ENCODE measurements at regions not wholly inside any gene's neighbourhood (a gene's known extent, or its start where the extent isn't known, plus 50 kb on each side); places are given as distances from the start of the nearest gene placed in this dataset.
"Not testable (repeated sequence)": the region's sequence is repeated elsewhere in the genome, so short reads cannot be mapped to it uniquely, and the experiment has no call there.

DNA sequence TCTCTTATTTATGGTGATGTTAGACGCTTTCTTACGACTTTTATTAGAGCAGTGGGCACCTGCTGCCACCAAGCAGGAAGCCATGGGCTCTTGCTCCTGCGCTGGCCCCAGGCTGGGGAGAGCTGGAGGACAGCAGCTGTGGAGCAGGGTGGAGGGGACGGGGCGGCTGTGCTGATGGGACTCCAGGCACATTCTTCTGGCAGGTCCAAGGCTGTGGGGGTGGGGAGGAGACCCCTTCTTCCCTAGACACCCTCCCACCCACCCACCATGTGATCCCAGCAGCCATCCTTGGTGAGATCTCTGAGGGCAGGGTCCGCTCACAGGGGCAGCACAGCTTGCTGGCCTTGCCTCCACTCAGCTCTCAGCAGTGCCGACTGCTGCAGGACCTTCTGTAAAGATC is 192.6 kb upstream of the IRX4 start:
- DNase-seq: no peak

GRCh38 chr5:2071562-2071961 is 188.8 kb upstream of the IRX4 start:
- DNase-seq: no peak

DNA sequence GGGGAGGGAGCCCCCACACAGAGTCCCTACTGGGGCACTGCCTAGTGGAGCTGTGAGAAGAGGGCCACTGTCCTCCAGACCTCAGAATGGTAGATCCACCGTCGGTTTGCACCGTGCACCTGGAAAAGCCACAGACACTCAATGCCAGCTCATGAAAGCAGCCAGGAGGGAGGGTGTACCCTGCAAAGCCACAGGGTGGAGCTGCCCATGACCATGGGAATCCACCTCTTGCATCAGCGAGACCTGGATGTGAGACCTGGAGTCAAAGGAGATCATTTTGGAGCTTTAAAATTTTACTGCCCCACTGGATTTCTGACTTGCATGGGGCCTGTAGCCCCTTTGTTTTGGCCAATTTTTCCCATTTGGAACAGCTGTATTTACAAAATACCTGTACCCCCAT is 188.1 kb upstream of the IRX4 start:
- DNase-seq: not testable (repeated sequence)

- no peak for DNase-seq
Measured at GRCh38 chr5:2068531-2068930, 185.8 kb upstream of the IRX4 start.

- no peak for DNase-seq
Measured at GRCh38 chr5:2066373-2066772, 183.6 kb upstream of the IRX4 start.

DNA sequence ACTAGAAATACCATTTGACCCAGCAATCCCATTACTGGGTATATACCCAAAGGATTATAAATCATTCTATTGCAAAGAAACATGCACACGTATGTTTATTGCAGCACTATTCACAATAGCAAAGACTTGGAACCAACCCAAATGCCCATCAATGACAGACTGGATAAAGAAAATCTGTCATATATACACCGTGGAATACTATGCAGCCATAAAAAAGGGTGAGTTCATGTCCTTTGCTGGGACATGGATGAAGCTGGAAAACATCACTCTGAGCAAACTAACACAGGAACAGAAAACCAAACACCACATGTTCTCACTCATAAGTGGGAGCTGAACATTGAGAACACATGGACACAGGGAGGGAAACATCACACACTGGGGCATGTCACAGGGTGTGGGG is 180.7 kb upstream of the IRX4 start:
- DNase-seq: not testable (repeated sequence)

- no peak for DNase-seq
Measured at GRCh38 chr5:2052687-2053086, 170.0 kb upstream of the IRX4 start.

DNA sequence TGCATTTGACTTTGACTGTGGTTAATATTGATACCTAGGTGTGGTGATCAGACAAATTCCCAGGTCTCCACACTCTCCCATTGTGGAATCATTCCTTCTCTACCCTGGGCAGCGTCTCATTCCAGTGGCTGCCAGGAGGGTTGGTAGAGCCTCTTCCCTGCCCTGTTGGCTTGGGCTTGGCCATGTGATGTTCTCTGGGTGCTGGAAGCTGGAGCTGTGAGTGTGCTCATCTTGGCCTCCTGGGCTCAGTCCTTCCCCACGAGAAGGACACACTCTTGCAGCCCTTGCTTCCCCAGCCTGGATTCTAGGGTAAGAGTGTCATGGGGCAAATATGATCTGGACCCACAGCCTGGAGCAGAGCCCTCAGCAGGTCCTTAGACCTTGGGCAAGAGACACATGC is 167.2 kb upstream of the IRX4 start:
- no peak for DNase-seq

GRCh38 chr5:2048664-2049063 is 165.9 kb upstream of the IRX4 start:
- DNase-seq: no peak

DNA sequence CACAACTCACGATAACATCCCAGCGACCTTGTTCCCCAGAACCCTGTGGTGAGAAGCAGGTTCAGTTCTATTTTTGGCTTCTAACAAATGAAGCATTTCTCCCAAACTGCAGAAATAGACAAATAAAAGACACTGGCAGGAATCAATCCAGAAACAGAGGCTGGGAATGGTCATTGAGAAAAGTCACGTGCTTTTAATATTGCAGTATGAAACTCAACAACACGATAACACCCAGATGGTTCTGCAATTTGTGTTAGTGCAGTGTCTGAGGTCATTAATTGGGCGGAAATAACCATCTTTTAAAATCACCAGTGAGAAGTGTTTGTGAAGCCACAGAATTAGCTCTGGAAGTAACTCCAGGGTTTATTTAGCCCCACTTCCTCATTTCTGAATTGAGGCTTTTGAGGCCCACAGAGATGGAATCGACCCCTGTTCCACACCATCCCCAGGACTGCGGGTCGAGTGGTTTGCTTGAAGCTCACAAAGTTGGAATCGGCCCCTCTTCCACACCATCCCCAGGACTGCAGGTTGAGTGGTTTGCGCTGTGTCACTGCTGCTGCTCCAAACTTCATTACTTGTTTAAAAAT is 164.7 kb upstream of the IRX4 start:
- no peak for DNase-seq

DNA sequence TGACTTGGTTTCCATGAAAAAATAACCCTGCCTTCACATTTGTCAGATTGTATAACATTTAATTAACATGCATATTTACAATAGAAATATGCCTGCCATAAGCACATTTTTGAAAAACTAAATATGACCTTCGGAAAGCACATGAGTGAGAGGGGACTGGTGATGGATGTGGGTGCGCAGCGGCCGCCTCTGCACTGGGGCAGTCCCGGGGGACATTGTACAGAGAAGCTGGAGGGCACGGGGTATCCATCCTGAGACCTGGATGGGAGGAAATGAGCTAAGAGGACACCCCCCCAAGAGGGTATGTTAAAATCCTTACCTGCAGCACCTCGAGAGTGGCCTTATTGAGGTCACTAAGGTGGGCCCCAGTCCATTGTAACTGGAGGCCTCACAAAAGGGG is 161.3 kb upstream of the IRX4 start:
- DNase-seq: no peak

- no peak for DNase-seq
Measured at GRCh38 chr5:2039180-2039531, 156.4 kb upstream of the IRX4 start.

GRCh38 chr5:2038321-2039179 is 155.8 kb upstream of the IRX4 start:
- peak; percentile 13 for DNase-seq

DNA sequence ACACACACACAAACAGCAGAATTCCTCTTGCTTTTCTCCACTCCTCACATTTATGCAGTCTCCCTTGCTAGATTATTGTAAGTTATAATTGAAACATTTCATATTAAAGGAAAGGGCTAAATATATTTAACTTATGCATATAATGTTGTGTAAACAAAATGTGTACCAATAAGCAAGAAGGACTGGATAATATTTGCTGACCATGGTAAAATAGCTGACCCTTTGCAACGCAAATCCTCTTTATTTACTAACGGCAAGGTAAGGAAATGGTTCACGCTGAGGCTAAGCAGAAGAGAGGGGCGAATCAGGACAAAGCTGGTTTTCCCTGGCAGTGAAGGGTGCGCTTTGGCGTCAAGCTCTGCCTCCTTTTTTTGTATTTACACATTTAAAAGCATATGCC is 154.2 kb upstream of the IRX4 start:
- DNase-seq: no peak

- no peak for DNase-seq
Measured at GRCh38 chr5:2032432-2032831, 149.7 kb upstream of the IRX4 start.

DNA sequence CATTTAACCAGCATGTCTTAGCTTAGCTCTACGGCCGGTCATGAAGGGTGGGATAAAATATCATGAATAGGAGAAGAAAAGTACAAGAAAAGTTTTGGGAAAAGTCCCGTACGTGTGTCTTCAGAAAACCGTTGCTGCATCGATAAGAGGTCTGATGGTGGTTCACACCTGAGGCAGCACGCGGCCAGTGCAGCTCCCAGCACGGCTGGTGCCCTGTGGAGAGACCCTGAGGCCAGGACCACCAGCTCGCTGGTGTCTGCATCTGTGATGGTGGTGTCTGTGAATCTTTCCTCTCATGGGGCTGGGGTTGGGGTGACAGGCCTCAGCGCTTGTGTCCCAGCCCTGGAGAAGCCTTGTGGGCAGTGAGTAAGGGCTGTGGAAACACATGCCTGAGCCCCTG is 148.9 kb upstream of the IRX4 start:
- no peak for DNase-seq

DNA sequence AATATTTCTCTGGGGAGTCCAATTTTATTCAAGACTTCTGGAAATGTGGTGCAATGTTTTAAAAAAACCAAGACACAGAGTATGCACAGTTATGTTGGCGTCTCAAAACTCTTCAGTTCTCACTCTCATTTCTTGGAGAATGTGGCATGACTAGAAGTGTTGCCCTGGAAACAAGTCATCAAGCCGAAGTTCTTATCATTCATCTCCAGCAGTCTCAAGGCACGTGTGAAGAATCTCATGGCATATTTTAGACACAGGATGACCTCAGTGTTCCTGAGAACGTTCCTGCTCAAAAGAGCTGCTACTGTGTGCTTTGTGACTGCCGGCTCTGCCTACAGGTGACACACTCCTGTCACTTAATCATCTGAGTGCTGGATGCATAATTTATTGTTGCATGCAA is 147.4 kb upstream of the IRX4 start:
- DNase-seq: no peak

DNA sequence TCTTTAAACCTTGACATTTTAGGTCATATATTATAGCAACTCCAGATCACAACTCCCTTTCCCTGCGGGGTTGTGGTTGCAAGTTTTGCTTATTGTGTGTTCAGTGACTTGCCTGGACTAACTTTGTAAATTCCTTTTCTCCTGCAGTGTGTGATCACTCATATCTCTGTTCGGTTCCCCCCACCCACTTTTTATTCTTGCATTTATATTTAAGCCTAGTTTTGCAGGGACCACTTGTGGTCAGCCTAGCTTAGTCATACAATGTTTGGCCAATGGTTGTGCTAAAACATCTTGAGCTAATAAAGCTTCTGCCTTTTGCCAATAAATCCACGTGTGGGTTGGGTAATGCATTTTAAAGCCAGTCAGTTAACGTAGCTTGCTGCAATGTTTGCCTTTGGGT is 146.5 kb upstream of the IRX4 start:
- DNase-seq: no peak

GRCh38 chr5:2027790-2028189 is 145.1 kb upstream of the IRX4 start:
- DNase-seq: no peak

DNA sequence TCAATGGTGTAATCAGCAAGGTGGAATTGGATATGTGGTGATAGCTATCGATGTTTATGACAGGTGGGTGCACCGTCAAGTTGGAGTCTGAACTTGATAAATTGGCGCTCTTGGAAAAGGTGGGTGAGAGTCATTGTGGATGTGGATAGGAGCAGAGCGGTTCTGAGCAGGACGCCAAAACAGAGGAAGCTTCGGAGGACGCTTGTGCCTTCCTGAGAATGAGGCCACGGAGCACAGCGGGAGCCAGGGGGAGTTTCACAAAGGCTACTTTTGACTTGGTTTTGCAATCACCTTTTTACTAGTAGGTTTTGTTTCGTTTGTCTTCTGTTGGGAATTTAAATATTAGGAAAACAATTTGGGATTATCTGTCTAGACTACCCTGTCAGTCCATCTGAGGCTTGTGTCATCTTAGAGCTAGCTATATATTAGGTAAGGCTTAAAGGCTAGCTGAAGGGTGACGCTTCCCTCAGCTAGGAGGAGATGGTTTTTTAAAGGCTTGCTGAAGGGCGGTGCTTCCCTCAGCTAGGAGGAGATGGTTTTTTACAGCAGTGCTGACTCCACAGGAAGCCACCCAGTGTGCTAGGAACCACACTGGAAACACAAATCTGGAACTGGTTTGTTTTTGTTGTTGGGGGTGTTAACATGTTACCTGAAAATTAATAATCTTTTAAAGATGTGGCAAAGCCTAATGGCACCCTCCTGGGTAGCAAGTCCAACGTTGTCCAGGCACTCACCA is 142.4 kb upstream of the IRX4 start:
- DNase-seq: no peak

DNA sequence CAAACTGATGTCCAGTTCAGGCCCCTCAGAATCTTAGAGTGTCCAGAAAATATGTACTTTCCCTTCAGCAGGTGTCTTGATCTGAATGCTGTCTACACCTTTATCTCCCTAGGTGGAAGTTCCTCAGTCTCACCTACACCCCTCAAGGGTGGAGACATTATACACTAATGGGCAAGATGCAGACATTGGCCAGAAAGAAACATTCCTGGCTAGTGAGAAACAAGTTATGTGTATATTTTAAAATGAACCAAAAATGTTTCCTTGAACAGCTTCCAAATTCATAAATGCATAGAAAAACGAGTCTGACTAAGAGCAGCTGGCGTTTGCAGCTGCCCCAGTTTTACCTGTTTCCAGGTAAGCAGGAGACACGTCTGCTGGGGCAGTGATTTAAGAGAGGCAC is 140.5 kb upstream of the IRX4 start:
- DNase-seq: no peak

DNA sequence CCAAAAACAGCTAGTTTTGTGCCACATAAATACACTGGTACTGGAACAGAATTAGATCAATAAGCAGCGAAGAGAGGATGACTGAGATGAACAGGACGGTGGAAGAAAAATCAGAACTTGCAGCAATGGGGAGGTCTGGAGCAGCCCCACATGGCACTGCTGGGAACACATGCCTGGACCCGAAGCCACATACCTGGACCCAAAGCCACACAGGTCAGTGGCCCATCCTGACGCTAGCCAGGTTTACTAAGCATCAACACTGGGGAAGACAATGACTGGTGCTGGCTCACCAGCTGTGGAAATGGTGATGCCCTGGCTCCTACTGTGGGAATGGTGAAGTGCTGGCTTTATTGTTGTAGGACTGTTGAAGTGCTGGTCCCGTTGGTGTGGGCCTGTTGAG is 139.7 kb upstream of the IRX4 start:
- DNase-seq: no peak

- DNase-seq: no peak
Measured at GRCh38 chr5:2021484-2022176, 138.9 kb upstream of the IRX4 start.
